Esophagus muscularis mucosa (tissue), 4 donors: ENCODE measurements at regions not wholly inside any gene's neighbourhood (a gene's known extent, or its start where the extent isn't known, plus 50 kb on each side); places are given as distances from the start of the nearest gene placed in this dataset.
A peak's percentile ranks its signal among the peaks of the same experiment; 100 is the strongest.

Experiments
- DNase-seq: peaks from one replicate; pipeline ENCODE4 v3.0.0-alpha.2; 2017; ENCODE audit errors: extremely low spot score
- H3K27ac ChIP-seq, 4 donors: fragments of 200-600 bp; sonication (generic); replicated peaks in 1 of 4; 1 replicate in 3 of 4; 2 replicates in 1 of 4; pipeline ENCODE4 v1.5.1; 2016 to 2019; ENCODE audit warnings: mild to moderate bottlenecking in 1 of 4
- H3K27me3 ChIP-seq, 4 donors: fragments of 200-600 bp; sonication (generic); one replicate each; pipeline versions ENCODE4 v1.5.1 to v1.6.0; 2016 to 2019
- H3K36me3 ChIP-seq, 4 donors: fragments of 200-600 bp; sonication (generic); one replicate each; pipeline ENCODE4 v1.5.1; 2016 to 2019
- H3K4me1 ChIP-seq, 4 donors: fragments of 200-600 bp; sonication (generic); one replicate each; pipeline ENCODE4 v1.5.1; 2016 to 2019
- H3K4me3 ChIP-seq, 4 donors: fragments of 200-600 bp; sonication (generic); 1 replicate in 2 of 4; 2 replicates in 2 of 4; pipeline ENCODE4 v1.5.1; 2016 to 2019; ENCODE audit warnings: mild to moderate bottlenecking in 4 of 4, moderate library complexity in 1 of 4
- H3K9me3 ChIP-seq, 4 donors: fragments of 200-600 bp; sonication (generic); 1 replicate in 3 of 4; 2 replicates in 1 of 4; pipeline ENCODE4 v1.5.1; 2016 to 2019
- CTCF ChIP-seq, 3 experiments: fragments of 200-600 bp in 2 of 3; fragments of 450-650 bp in 1 of 3; sonication (generic) in 2 of 3; IDR thresholded peaks; one replicate each; pipeline ENCODE4 v1.5.1; 2017 to 2019; ENCODE audit warnings: antibody characterized with exemption in 3 of 3, mild to moderate bottlenecking in 2 of 3, moderate library complexity in 1 of 3
- EP300 ChIP-seq: sonication (generic); formaldehyde crosslinking; IDR thresholded peaks from one replicate; pipeline ENCODE4 v1.6.1; 2017; ENCODE audit warnings: antibody characterized with exemption
- POLR2A ChIP-seq: fragments of 450-650 bp; IDR thresholded peaks from one replicate; pipeline ENCODE4 v1.6.1; 2017; ENCODE audit warnings: antibody characterized with exemption, moderate library complexity, mild to moderate bottlenecking, low read depth
- POLR2AphosphoS5 ChIP-seq, 2 donors: sonication (generic); formaldehyde crosslinking; IDR thresholded peaks; one replicate each; pipeline ENCODE4 v1.6.1; 2017; ENCODE audit warnings: antibody characterized with exemption in 2 of 2
- WGBS: methylation state at CpG from one replicate; pipeline ENCODE4 v1.1.5; 2018; 5-methylcytosine and 5-hydroxymethylcytosine counted together
- intact Hi-C: fragments of 100-400 bp; cut with DNase I; formaldehyde crosslinking; loops from one replicate; pipeline ENCODE4 v1.15.1; 2023

- WGBS = 72% methylated on average over 1 of the region's 1 CpG
Measured at GRCh38 chr12:91384366-91384765, 201.7 kb upstream of the DCN start.

GRCh38 chr12:91383099-91383498 is 200.5 kb upstream of the DCN start:
- Histone ChIP-seq H3K27ac (no peak overlapping the region), H3K36me3 (no peaks in the 10 kb centered on the region), H3K4me1 (peaks cover 0 to 7% (median 6%) of the 10 kb centered on the region in 4 donors), H3K9me3 (no peaks in the 10 kb centered on the region), H3K27me3 (no peaks in the 10 kb centered on the region), H3K4me3 (no peak overlapping the region)
- intact Hi-C loops = loop anchor here (5.0 to 10.0 kb wide), 2 partner anchors 1189 to 1262 kb away; no protein-coding TSS in a partner anchor
- no peak for DNase-seq
- 77% methylated on average over 3 of the region's 3 CpGs for WGBS
- no peak for TF ChIP-seq EP300
- no peak for TF ChIP-seq POLR2AphosphoS5 (IDR thresholded peaks at IDR 0.05)
- TF ChIP-seq POLR2A = no peak
- TF ChIP-seq CTCF (IDR thresholded peaks at IDR 0.05) = no peak

More at GRCh38 chr12:91384366-91384765, 201.7 kb upstream of the DCN start:
- Histone ChIP-seq H3K4me1 (peaks cover 0 to 7% (median 6%) of the 10 kb centered on the region in 4 donors), H3K27ac (no peak overlapping the region), H3K9me3 (no peaks in the 10 kb centered on the region), H3K27me3 (no peaks in the 10 kb centered on the region), H3K4me3 (no peak overlapping the region), H3K36me3 (no peaks in the 10 kb centered on the region)
- intact Hi-C loops = loop anchor here (5.0 to 10.0 kb wide), 2 partner anchors 1188 to 1260 kb away; no protein-coding TSS in a partner anchor
- DNase-seq = no peak
- no peak for TF ChIP-seq POLR2AphosphoS5 (IDR thresholded peaks at IDR 0.05)
- no peak for TF ChIP-seq EP300
- no peak for TF ChIP-seq CTCF (IDR thresholded peaks at IDR 0.05)
- TF ChIP-seq POLR2A = no peak

GRCh38 chr12:91382081-91382543 is 199.5 kb upstream of the DCN start:
- H3K27ac ChIP-seq = peak overlapping the region; percentile 35 to 59 (median 55)
- H3K36me3 ChIP-seq = no peaks in the 10 kb centered on the region
- TF ChIP-seq EP300 = no peak
- TF ChIP-seq POLR2AphosphoS5 (IDR thresholded peaks at IDR 0.05) = peak in 1 of 2 donors; percentile 17
- TF ChIP-seq CTCF (IDR thresholded peaks at IDR 0.05) = peak; percentile 77 to 83 (median 82)
- no peak for TF ChIP-seq POLR2A
- H3K4me1 ChIP-seq = peaks cover 0 to 7% (median 6%) of the 10 kb centered on the region in 4 donors
- intact Hi-C loops = loop anchor here (5.0 to 10.0 kb wide), 2 partner anchors 1190 to 1263 kb away; no protein-coding TSS in a partner anchor
- WGBS = 3% methylated on average over 4 of the region's 4 CpGs
- no peaks in the 10 kb centered on the region for H3K27me3 ChIP-seq
- DNase-seq = no peak
- peak overlapping the region; percentile 42 to 58 (median 48) for H3K4me3 ChIP-seq
- H3K9me3 ChIP-seq = no peaks in the 10 kb centered on the region

- Histone ChIP-seq H3K9me3 (no peaks in the 10 kb centered on the region), H3K4me3 (peak overlapping the region; percentile 42 to 58 (median 48)), H3K27ac (peak overlapping the region; percentile 35 to 59 (median 55)), H3K36me3 (no peaks in the 10 kb centered on the region), H3K4me1 (peaks cover 0 to 7% (median 6%) of the 10 kb centered on the region in 4 donors), H3K27me3 (no peaks in the 10 kb centered on the region)
- 16% methylated on average over 11 of the region's 11 CpGs for WGBS
- intact Hi-C loops = loop anchor here (5.0 to 10.0 kb wide), 2 partner anchors 1191 to 1263 kb away; no protein-coding TSS in a partner anchor
- TF ChIP-seq POLR2A (no peak), EP300 (no peak), POLR2AphosphoS5 (IDR thresholded peaks at IDR 0.05) (peak in 1 of 2 donors; percentile 28), CTCF (IDR thresholded peaks at IDR 0.05) (no peak)
- no peak for DNase-seq
Measured at GRCh38 chr12:91381309-91381804, 198.7 kb upstream of the DCN start.
